ENCODE measurements at regions not wholly inside any gene's neighbourhood (a gene's known extent, or its start where the extent isn't known, plus 50 kb on each side); places are given as distances from the start of the nearest gene placed in this dataset.
A peak's percentile ranks its signal among the peaks of the same experiment; 100 is the strongest.

DNA sequence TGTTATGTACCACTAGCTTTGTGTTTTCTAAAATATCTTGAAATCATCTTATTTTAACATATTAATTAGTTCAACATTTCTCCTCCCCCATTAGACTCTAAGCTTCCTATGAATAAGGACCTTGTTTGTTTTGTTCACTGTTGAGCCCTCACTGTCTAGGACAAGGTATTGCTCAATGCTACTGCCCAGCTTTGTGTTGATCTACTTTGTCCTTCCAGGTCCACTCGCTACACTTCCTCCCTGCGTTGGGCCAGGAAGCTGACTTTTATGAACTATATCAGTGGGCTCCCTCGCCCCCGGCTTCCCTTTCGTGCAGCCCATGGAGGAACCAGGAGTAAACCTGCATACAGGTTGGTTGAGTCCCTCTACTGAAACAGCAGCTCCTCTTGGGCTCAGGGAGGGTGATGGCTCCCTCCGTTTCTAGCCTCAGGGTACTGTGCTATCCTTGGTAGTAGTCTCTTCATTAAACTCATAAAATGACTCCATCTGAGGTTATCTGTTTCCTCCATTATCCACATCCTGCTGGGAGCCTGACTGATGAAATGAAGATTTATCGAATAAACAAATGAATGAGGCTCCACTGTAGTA, 272.5 kb downstream of the CLIC5 start:
- DNase-seq (ENCODE audit: low read depth in 4 of 4, low spot score in 3 of 4), result no peak

- no peak for DNase-seq (ENCODE audit: low read depth in 4 of 4, low spot score in 3 of 4)
These were observed 273.1 kb downstream of the CLIC5 start for GRCh38 chr6:45742591-45742990.

DNA sequence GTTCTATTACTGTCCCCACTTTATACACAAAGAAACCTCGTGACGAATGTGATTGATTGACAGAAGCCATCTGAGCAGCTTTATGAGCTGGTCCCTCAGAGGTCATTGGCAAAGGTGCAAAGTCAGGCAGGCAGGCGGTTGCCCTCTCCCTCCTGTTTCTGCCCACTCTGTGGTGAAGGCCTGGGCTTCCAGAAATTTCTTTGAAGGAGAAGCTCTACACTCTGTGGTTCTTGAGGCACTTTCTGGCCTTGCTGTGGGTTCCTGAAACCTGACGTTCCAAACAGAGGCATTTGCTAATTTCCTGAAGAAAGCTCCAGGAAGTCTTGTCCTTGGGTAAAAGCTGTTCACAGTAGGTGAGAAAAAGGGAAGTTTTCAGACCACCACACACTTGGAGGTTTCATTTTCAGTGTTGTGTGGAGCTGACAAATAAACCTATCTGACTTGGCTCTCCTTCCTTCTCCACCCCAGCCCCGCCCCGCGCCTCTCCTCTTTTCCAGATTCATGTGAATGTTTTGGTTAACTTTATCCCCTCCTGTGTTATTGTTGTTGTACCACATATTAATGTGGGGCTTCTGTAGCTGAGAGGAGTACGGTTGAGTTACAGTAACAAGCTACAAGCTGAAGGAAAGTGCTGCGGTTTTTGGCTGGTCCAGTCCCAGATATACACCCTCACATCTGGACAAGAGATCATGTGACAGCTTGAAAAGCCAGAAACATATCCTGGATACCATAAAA, 274.1 kb downstream of the CLIC5 start:
- no peak for DNase-seq (ENCODE audit: low read depth in 4 of 4, low spot score in 3 of 4)

- no peak for DNase-seq (ENCODE audit: low read depth in 4 of 4, low spot score in 3 of 4)
These were observed 276.6 kb downstream of the CLIC5 start for GRCh38 chr6:45739058-45739457.

DNA sequence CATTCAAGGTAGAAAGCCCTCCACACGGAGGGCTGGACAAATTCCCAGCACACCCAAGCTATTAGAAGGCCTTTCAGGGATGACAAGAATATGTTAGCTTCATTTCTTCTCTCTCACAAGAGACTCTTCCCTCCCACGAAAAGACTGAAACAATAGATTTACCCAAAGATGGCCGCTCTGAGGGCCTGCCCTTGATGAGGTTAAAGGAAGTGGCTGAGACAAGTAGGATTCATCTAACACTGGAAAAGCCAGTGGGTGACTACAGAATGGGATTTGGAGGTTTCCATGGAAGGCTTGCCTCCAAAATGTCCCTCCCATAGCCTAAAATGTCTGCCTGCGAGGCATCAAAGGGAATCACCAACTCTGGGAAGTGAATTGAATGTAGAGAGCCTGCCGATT, 277.6 kb downstream of the CLIC5 start:
- DNase-seq (ENCODE audit: low read depth in 4 of 4, low spot score in 3 of 4), result no peak

GRCh38 chr6:45737331-45738056, 278.2 kb downstream of the CLIC5 start:
- no peak for DNase-seq (ENCODE audit: low read depth in 4 of 4, low spot score in 3 of 4)

DNA sequence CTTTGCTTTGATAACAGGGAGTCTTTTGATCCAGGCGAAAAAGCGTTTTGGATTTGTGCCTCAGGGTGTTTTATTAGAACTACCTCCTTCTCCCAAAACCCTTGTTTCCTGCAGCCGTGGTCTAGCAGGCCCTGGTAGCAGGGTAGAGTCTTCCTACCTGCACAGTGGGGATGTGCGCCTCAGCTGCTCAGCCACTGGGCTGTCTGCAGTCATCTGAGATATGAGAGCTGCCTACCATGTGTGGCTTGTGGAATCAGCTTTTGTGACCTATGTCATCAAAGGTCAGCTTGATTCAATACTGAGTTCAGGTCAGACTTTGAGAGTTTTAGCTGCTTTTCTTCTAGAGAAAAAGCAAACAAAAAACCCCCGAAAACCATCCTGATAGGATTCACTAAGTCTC, 279.5 kb downstream of the CLIC5 start:
- DNase-seq (ENCODE audit: low read depth in 4 of 4, low spot score in 3 of 4), result no peak

DNA sequence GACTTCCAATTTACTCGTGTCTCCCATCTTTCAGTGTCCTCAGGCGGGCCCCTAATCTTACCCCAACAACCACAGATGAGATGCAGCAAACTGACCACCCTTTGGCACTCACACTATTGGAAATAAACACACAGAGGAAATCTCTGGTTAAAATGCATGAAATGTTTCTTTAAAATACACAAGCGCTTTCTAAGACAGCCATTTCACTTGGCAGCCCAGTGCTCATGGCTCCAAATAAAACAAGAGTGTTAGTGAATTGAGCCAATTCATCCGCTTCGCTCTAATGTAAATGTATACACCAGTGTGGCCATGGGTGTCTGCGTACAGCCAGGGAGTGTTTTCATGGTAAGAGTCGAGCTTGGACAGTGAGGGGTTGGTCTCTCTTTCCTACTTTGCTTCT, 282.9 kb downstream of the CLIC5 start:
- DNase-seq (ENCODE audit: low read depth in 4 of 4, low spot score in 3 of 4), result no peak

- no peak for DNase-seq (ENCODE audit: low read depth in 4 of 4, low spot score in 3 of 4)
These were observed 285.4 kb downstream of the CLIC5 start for GRCh38 chr6:45730232-45730631.

GRCh38 chr6:45728674-45729073, 287.0 kb downstream of the CLIC5 start:
- DNase-seq (ENCODE audit: low read depth in 4 of 4, low spot score in 3 of 4), result no peak

DNA sequence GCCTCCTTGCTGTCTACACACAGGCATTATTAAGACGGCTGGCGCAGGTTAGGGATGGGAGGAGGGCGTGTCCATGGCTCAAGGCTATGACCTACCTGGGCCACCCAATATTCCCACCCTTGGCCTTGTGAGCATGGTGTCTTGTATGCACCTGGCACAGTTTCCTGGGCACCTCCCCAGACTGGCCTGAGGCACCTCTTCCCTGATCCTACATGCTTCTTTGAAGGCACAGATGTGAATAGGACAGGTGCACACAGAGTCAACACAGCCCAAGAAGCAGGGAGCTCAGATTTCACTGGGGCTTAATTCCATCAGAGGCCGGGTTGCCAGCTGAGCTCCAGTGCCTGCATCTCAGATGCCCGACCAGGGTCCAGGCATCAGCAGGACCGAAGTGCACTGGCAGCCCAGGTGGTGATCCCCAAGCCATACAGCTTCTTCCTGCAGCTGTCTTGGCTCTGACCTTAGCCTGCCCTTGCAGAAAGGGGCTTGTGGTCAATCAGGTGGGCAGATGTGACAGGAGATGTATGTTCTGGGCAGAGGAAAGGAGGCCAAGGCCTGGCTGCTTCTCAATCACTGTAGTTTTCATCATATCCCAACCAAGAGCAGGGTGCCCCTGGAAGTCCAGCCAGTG, 287.7 kb downstream of the CLIC5 start:
- no peak for DNase-seq (ENCODE audit: low read depth in 4 of 4, low spot score in 3 of 4)

DNA sequence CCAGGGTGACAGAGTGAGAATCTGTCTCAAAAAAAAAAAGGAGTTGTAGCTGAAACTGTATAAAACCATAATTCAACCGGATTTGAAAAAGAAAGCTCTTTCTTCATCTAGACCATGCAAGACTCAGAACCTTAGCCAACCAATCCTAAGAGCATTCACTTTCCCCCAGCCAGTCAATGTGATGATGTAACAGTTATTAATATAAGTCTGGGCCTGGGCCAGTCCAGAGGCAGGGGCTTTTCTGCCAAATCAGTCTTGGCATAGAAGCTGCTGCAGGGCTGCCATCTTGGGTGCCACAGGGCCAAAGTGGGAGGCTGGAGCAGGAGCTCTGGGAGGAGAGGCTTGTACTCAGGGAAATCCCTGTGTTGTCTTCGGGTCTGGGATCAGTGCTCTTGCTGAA, 288.4 kb downstream of the CLIC5 start:
- DNase-seq (ENCODE audit: low read depth in 4 of 4, low spot score in 3 of 4), result no peak

DNA sequence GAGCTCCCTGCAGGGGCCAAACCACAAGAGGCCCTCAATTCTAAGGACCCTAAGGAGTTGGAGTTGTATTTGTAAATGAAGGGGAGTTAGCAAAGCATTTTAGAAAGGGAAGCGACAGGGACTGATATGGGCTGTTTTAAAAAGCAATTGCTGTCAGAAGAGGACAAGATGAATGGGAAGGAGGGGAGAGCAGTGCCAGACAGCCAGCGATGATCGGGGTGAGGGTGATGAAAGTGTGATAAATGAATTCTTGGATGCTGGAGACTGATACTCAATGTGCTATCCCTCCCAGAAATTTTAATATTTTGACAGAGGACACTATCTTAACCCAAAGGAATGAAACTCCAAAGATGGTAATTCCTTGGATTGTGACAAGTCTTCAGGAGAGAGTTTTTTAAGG, 289.2 kb downstream of the CLIC5 start:
- DNase-seq (ENCODE audit: low read depth in 4 of 4, low spot score in 3 of 4), result no peak

DNA sequence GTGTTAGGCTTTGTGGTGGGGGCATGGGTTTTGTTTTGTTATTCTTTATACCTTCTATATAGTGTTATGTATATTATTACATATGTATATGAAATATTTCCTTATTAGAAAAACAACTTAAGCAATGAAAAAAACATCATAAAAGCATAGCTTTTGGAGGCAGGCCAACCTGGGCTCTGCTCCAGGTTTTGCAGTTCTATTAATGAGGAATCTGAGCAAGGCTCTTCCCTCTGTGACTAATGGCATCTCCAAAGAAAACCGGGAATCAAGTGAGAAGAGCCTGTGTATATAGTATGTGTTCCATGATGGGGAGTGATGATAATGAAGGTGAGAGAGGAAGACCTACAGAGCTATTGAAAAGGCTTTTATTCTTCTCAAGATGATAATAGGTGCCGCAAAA, 291.1 kb downstream of the CLIC5 start:
- DNase-seq (ENCODE audit: low read depth in 4 of 4, low spot score in 3 of 4), result peak; percentile 33 to 58 (median 42)

GRCh38 chr6:45724027-45724426, 291.6 kb downstream of the CLIC5 start:
- no peak for DNase-seq (ENCODE audit: low read depth in 4 of 4, low spot score in 3 of 4)

DNA sequence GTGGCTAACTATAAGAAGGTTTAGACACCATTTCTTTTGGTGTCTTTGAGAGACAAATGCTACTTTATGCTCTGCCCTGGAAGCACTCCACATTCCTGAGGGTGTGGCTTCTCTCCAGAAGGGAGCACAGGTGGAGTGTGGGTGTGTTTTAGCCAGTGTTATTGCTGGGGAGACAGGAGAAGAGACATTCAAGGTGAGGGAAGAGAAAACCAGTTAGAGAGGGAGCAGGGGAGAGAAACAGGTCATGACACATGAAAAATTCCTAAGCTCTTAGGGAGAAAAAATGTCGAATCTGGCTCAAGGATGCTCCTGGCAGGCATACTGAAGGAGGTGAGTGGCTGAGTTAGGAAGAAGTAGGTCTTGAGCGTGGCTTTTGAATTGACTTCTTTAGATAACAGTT, 292.8 kb downstream of the CLIC5 start:
- no peak for DNase-seq (ENCODE audit: low read depth in 4 of 4, low spot score in 3 of 4)

DNA sequence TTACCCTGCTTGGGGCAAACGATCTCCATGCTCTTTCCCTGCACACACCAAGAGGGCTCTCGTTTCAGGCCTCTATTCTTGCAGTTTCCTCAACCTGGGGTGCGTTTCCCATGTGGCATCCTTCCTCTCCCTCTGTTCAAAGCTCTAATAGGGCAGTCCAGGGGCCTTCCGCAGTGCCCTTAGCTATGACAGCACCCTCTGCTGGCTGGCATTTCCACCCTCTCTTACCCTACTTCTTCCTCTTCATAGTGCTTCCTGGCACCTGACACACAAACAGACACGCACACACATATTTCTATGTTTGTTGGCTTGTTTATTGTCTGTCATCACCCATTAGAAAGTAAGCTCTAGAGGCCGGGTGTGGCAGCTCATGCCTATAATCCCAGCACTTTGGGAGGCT, 294.0 kb downstream of the CLIC5 start:
- DNase-seq (ENCODE audit: low read depth in 4 of 4, low spot score in 3 of 4), result no peak

DNA sequence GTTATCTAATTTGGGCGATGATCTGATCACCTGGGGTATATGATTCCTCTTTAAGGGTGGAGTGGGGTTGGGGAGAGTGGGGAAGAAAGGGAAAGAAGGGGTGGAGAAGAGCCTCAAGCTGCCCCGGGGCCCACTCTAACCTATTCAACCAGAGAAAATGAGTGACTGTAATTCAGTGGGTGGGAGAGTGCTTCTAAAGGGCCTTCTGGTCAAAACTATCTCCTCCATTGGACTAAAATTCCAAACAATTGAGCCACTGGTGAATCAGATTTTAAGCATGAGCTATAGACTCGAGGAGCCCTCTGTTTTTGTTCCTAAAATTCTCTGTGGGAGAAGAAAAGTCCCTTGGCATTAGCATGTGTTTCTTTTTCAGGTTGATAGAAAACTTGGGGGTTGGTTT, 296.8 kb downstream of the CLIC5 start:
- no peak for DNase-seq (ENCODE audit: low read depth in 4 of 4, low spot score in 3 of 4)

DNA sequence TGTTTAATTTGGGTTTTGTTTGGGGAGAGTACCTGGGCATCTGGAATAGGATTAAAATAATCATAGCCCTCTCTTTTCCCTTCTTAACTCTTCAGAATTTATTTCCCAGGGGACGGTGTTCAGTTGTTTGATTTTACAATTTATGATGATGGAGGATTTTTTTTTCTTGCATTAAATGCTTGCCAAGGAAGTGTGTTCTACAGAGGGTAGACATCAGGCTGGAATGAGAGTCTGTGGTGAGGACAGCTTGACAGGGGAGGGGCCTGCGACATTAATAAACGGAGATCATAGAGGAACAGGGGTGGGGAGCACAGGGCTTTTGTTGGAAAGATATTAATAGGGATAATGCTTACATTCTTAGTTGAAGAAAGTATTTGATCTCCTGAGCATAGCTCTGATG, 297.5 kb downstream of the CLIC5 start:
- no peak for DNase-seq (ENCODE audit: low read depth in 4 of 4, low spot score in 3 of 4)

GRCh38 chr6:45717715-45718114, 297.9 kb downstream of the CLIC5 start:
- DNase-seq (ENCODE audit: low read depth in 4 of 4, low spot score in 3 of 4), result no peak

GRCh38 chr6:45717027-45717426, 298.6 kb downstream of the CLIC5 start:
- DNase-seq (ENCODE audit: low read depth in 4 of 4, low spot score in 3 of 4), result no peak

DNA sequence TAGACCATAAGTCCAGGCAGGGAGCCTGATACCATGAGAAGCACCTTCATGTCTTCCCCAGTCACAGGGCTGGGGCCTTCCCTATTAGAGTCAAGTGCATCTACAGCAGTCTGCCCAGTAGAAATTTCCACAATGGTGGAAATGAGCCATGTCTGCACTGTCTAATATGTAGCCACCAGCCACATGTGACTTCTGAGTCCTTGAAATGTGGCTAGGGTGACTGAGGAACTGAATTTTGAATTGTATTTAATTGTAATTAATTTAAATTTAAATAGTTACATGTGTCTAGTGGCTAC, 300.2 kb downstream of the CLIC5 start:
- DNase-seq (ENCODE audit: low read depth in 4 of 4, low spot score in 3 of 4), result no peak
